ENCODE measurements at regions not wholly inside any gene's neighbourhood (a gene's known extent, or its start where the extent isn't known, plus 50 kb on each side); places are given as distances from the start of the nearest gene placed in this dataset.

DNA sequence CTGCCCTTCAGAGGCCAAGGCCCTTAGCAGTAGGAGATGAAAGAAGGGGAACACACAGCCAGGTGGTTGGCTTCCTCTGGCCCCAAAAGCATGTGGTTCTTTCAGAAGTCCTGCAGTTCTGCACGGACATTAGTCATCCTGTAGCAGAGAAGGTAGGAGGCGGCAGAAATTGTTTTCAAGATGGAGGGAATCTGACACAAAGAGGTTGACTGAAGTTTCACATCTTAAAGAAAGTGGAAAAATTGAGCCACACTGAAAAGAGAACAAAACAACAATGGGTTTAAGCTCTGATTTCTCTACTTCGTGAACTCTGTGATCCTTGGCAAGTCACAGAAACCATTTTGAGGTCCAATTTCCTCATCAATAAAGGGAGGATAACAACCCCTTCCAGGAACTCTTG, 125.3 kb upstream of the DNAH14 start:
- TF ChIP-seq SREBF2 (IDR thresholded peaks at IDR 0.05) (no peak), RAD21 (conservative IDR thresholded peaks at IDR 0.05 in 1 of 2, IDR thresholded peaks at IDR 0.05 in 1 of 2) (no peak), NR3C1 (IDR thresholded peaks at IDR 0.05) (no peak), GATA3 (IDR thresholded peaks at IDR 0.05; ENCODE audit: borderline replicate concordance) (no peak), TFCP2L1 (CRISPR knock-in tag; IDR thresholded peaks at IDR 0.05) (no peak), ELK1 (IDR thresholded peaks at IDR 0.05; ENCODE audit: low read depth, low read length) (no peak), CBX8 (IDR thresholded peaks at IDR 0.05) (no peak), ESRRA (IDR thresholded peaks at IDR 0.05; ENCODE audit: borderline replicate concordance, low read length) (no peak), MAX (IDR thresholded peaks at IDR 0.05) (no peak), ZC3H11A (IDR thresholded peaks at IDR 0.05) (no peak), RNF2 (IDR thresholded peaks at IDR 0.05; ENCODE audit: borderline replicate concordance, low read depth) (no peak), EP300 (IDR thresholded peaks at IDR 0.05) (no peak), MYC (IDR thresholded peaks at IDR 0.05; ENCODE audit: borderline replicate concordance, low read length) (no peak), KDM5A (IDR thresholded peaks at IDR 0.05) (no peak)
- TF ChIP-seq, protein P1, sequence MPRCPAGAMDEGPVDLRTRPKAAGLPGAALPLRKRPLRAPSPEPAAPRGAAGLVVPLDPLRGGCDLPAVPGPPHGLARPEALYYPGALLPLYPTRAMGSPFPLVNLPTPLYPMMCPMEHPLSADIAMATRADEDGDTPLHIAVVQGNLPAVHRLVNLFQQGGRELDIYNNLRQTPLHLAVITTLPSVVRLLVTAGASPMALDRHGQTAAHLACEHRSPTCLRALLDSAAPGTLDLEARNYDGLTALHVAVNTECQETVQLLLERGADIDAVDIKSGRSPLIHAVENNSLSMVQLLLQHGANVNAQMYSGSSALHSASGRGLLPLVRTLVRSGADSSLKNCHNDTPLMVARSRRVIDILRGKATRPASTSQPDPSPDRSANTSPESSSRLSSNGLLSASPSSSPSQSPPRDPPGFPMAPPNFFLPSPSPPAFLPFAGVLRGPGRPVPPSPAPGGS (IDR thresholded peaks at IDR 0.05): no peak
- POLR2A ChIA-PET: no interaction called here
- H3K4me1 ChIP-seq: no peaks in the 10 kb centered on the region
- H3K4me2 ChIP-seq: no peak overlapping the region
- no peak overlapping the region for H3K27ac ChIP-seq
- CTCF ChIA-PET: interaction anchor here (1.1 to 2.7 kb wide), 2 partner anchors 31 to 47 kb away, joined by 3 to 11 read pairs; no protein-coding TSS in a partner anchor
- ATAC-seq (no peak), FAIRE-seq (no peak), DNase-seq (ENCODE audit: low read depth in 1 of 2, low spot score in 1 of 2) (no peak)
- H3K9me3 ChIP-seq: no peaks in the 10 kb centered on the region
- 25% methylated on average over 3 of the region's 3 CpGs for WGBS (ENCODE audit: missing lambda C conversion rate)
- no peak overlapping the region for H3K4me3 ChIP-seq

- TF ChIP-seq CHD4 (IDR thresholded peaks at IDR 0.05; ENCODE audit: borderline replicate concordance) (no peak), ATOH8 (CRISPR knock-in tag; IDR thresholded peaks at IDR 0.05; ENCODE audit: low read depth) (no peak), FOSB (CRISPR knock-in tag; IDR thresholded peaks at IDR 0.05) (no peak), FOXS1 (CRISPR knock-in tag; IDR thresholded peaks at IDR 0.05) (no peak), HEYL (CRISPR knock-in tag; IDR thresholded peaks at IDR 0.05) (no peak), GATA3 (IDR thresholded peaks at IDR 0.05; ENCODE audit: borderline replicate concordance) (no peak), ESRRA (IDR thresholded peaks at IDR 0.05; ENCODE audit: borderline replicate concordance, low read length) (no peak)
- TF ChIP-seq, protein P2, sequence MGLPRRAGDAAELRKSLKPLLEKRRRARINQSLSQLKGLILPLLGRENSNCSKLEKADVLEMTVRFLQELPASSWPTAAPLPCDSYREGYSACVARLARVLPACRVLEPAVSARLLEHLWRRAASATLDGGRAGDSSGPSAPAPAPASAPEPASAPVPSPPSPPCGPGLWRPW (IDR thresholded peaks at IDR 0.05): no peak
- H3K4me1 ChIP-seq: no peaks in the 10 kb centered on the region
- CTCF ChIA-PET: no interaction called here
- no peak overlapping the region for H3K4me2 ChIP-seq
- POLR2A ChIA-PET: no interaction called here
- ATAC-seq (no peak), DNase-seq (ENCODE audit: low read depth in 1 of 2, low spot score in 1 of 2) (no peak), FAIRE-seq (no peak)
- H3K9me3 ChIP-seq: peaks cover 3% of the 10 kb centered on the region; the same call in 1 of the 3 replicates
- 29% methylated on average over 2 of the region's 2 CpGs for WGBS (ENCODE audit: missing lambda C conversion rate)
- H3K4me3 ChIP-seq: no peak overlapping the region
- no peak overlapping the region for H3K27ac ChIP-seq
Measured at GRCh38 chr1:224805889-224806288, 123.6 kb upstream of the DNAH14 start.

GRCh38 chr1:224809137-224809536, 120.3 kb upstream of the DNAH14 start:
- Histone ChIP-seq H3K4me1 (no peaks in the 10 kb centered on the region), H3K4me3 (no peak overlapping the region), H3K9me3 (peaks cover 4% of the 10 kb centered on the region; the same call in 1 of the 3 replicates), H3K4me2 (no peak overlapping the region), H3K27ac (no peak overlapping the region)
- ChIA-PET CTCF (interaction anchor here (1.2 to 2.3 kb wide), 2 partner anchors 12 to 43 kb away, joined by 3 to 6 read pairs; no protein-coding TSS in a partner anchor), POLR2A (no interaction called here)
- no peak for ATAC-seq
- no peak for FAIRE-seq
- DNase-seq (ENCODE audit: low read depth in 1 of 2, low spot score in 1 of 2): no peak
- 32% methylated on average over 4 of the region's 5 CpGs for WGBS (ENCODE audit: missing lambda C conversion rate)
- TF ChIP-seq ESRRA (IDR thresholded peaks at IDR 0.05; ENCODE audit: borderline replicate concordance, low read length) (no peak), CHD4 (IDR thresholded peaks at IDR 0.05; ENCODE audit: borderline replicate concordance) (no peak), RFX5 (IDR thresholded peaks at IDR 0.05) (no peak), HDAC2 (IDR thresholded peaks at IDR 0.05) (no peak), CEBPB (IDR thresholded peaks at IDR 0.05) (no peak), RAD21 (conservative IDR thresholded peaks at IDR 0.05 in 1 of 2, IDR thresholded peaks at IDR 0.05 in 1 of 2) (no peak), FOSL2 (IDR thresholded peaks at IDR 0.05) (no peak), FOSL2 (CRISPR knock-in tag; IDR thresholded peaks at IDR 0.05) (no peak), SMC3 (IDR thresholded peaks at IDR 0.05) (no peak), PBX3 (IDR thresholded peaks at IDR 0.05) (no peak)
- TF ChIP-seq, protein P3, sequence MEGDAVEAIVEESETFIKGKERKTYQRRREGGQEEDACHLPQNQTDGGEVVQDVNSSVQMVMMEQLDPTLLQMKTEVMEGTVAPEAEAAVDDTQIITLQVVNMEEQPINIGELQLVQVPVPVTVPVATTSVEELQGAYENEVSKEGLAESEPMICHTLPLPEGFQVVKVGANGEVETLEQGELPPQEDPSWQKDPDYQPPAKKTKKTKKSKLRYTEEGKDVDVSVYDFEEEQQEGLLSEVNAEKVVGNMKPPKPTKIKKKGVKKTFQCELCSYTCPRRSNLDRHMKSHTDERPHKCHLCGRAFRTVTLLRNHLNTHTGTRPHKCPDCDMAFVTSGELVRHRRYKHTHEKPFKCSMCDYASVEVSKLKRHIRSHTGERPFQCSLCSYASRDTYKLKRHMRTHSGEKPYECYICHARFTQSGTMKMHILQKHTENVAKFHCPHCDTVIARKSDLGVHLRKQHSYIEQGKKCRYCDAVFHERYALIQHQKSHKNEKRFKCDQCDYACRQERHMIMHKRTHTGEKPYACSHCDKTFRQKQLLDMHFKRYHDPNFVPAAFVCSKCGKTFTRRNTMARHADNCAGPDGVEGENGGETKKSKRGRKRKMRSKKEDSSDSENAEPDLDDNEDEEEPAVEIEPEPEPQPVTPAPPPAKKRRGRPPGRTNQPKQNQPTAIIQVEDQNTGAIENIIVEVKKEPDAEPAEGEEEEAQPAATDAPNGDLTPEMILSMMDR (IDR thresholded peaks at IDR 0.05): no peak
